ENCODE measurements at regions not wholly inside any gene's neighbourhood (a gene's known extent, or its start where the extent isn't known, plus 50 kb on each side); places are given as distances from the start of the nearest gene placed in this dataset.

DNA sequence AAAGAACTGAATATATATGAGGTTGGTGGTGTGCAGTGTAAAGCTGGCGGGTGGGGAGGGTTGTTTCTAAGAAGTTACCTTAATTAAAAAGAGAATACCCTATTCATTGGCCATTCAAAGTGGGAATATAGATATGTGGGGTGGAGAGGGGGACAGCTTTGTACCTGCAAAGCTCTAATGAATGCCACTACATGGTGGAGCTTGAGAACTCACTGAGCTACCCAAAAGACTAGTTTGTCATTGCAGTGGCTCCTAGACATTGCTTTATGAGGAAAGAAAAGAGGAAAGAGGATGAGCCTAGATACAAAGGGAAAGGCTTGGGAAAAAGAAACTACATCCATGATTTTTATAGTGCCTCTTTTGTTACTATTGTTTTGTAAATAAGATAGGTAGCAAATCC lies 209.9 kb upstream of the SPRY1 start:
- TF ChIP-seq, protein P1, sequence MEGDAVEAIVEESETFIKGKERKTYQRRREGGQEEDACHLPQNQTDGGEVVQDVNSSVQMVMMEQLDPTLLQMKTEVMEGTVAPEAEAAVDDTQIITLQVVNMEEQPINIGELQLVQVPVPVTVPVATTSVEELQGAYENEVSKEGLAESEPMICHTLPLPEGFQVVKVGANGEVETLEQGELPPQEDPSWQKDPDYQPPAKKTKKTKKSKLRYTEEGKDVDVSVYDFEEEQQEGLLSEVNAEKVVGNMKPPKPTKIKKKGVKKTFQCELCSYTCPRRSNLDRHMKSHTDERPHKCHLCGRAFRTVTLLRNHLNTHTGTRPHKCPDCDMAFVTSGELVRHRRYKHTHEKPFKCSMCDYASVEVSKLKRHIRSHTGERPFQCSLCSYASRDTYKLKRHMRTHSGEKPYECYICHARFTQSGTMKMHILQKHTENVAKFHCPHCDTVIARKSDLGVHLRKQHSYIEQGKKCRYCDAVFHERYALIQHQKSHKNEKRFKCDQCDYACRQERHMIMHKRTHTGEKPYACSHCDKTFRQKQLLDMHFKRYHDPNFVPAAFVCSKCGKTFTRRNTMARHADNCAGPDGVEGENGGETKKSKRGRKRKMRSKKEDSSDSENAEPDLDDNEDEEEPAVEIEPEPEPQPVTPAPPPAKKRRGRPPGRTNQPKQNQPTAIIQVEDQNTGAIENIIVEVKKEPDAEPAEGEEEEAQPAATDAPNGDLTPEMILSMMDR (conservative IDR thresholded peaks at IDR 0.05; ENCODE audit: low read length), result no peak
- TF ChIP-seq EZH2phosphoT487 (IDR thresholded peaks at IDR 0.05; ENCODE audit: borderline replicate concordance), result no peak

Measured in Loucy (cell line).